ENCODE measurements at regions not wholly inside any gene's neighbourhood (a gene's known extent, or its start where the extent isn't known, plus 50 kb on each side); places are given as distances from the start of the nearest gene placed in this dataset.

DNA sequence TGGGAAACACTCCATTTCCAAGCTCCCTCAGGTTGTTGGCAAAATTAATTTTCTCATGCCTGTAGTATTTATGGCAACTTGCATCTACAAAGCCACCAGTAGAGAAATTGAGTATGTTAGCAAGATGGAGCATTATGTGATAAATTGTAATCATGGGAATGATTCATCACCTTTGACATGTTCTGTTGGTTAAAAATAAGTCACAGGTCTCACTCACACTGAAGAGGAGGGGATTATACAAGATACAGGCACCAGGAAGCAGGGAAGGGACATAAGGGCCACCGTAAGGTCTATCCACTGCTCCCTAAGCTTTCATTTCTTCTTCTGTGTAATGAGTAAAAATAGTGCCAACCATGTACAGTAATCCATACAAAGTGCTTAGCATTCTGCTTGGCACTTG, 313.0 kb downstream of the GBA3 start:
- DNase-seq = no peak

DNA sequence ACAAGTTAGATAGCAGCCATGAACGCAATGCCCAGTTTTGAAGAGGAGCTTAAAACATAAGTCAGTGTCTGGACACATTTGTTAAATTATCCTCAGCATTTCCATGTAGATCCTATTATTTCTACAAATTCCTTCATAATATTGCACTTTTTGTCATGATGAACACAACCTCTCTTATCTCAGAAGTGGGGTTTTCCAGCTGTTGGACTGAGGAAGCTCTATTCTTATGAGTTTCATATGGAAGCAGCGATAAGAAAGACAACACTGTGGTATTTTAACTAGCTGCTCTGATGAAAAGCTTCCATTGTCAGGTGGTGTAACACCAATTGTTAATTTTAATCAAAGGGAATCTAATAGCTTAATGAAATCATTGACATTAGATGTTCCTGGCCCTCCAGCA, 308.7 kb downstream of the GBA3 start:
- no peak for DNase-seq

DNA sequence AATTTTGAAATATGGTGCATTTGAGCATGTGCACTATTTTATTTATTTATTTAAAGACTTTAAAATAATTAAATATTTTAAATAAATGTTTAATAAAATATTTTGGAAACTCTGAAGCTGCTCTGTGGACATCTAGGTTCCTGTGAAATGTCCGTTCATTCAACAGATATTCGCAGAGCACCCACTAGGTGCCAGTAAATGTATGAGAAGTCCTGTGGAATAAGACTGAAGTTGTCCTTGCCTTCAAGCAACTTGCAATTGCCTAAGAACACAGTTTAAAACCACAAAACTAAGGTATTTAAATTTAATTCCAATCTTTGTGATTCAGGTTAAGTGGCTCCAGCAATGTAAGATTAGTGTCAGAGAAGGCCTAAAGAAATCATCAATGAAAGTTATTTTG, 306.7 kb downstream of the GBA3 start:
- DNase-seq = no peak

DNA sequence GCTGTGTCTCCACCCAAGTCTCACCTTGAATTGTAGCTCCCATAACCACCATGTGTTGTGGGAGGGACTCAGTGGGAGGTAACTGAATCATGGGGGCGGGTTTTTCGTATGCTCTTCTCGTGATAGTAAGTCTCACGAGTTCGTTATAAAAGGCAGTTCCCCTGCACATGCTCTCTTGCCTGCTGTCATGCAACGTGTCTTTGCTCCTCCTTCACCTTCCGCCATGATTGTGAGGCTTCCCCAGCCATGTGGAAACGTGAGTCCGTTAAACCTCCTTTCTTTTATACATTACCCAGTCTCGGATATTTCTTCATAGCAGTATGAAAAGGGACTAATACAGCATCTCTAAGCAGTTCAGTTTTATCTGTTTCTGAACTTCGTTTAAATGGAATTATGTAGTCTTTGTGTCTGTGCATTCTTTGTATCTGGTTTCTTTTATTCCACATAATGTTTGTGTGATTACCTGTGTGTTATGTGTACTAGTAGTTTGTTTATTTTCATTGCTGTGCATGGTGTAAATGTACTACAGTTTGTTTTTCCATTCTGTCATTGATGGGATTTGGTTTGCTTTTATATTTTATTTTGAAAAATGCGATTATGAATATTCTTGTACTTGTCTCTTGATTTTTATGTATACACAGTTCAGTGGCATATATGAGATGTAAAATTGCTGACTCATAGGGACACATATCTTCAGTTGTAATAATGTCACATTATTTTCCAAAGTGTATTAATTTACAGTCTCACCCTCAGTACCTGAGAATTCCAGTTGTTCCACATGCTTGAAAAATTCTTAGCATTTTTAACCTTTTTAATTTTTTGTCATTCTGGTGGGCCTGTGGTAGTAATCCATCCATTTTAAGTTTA, 304.9 kb downstream of the GBA3 start:
- DNase-seq = no peak

DNA sequence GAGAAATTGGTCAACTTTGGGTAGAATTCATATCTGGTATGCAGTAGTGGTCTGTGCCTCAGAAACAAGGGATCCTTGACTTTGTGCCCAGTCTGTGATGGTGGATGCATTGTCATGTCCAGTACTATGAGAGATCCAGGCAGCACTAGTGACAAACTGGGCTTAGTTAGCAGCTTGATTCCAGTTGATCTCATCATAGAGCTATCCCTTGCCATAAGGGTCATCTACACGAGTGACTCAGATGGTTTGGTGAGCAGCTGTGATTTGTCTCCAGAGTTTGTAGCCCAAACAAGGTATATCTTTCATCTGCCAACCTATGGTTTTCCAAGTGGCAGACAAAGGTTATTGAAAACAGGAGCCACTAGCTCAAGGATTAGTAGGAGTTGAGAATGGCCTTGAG, 298.8 kb downstream of the GBA3 start:
- no peak for DNase-seq

DNA sequence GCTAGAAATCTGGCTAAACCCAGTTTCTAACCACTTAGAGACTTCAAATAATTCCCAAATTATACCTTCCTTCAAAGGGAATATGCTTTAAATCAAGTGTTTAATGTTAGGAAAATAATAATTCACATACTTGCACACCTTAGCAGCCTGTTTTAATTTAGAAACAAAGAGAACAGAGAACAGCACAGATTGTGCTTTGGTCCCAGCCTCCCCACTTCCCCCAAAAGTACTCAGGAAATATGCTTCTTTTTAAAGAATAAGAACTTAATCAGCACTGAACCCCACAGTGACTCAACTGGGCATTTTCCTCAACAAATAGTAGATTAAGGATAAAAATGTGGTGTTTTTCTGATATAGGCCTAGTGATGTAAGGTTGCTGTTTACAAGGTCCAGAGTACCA, 295.8 kb downstream of the GBA3 start:
- DNase-seq = no peak

DNA sequence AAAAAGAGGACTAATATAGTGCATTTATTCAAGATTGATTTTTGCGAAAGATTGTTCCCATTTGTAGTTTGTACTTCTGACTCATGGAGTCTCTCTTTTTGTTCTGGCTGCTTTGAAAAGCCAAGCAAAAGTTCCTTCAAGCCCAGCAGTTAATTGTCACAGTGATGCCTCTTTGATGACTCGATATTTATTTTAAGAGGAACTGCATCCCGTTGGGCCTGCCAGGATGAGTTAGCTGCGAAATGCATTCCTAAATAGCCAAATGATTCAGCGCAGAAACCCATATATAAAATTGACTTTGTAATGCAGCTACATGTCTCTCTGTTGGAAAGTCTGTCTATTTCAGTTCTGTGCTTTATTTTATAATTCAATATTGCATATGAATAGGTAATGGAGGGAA, 295.1 kb downstream of the GBA3 start:
- DNase-seq = no peak

DNA sequence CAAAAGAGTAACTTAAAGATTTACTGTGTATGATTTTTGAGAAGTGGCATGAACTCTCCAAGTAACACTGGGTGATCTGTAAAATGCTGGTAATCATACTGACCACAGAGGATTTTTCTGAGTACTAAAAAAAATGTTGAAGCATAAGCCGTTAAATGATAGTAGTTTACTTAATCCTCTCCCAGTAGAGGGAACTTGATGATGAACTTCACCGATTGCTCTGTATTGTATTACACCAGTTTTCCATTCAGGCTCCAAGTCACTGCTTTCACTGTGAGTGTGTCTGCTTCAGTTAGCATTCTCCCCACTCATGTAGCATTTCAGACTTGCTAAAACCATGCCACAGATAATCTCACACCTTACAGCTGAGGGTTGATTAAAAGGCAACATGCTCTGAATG, 294.1 kb downstream of the GBA3 start:
- DNase-seq = no peak

DNA sequence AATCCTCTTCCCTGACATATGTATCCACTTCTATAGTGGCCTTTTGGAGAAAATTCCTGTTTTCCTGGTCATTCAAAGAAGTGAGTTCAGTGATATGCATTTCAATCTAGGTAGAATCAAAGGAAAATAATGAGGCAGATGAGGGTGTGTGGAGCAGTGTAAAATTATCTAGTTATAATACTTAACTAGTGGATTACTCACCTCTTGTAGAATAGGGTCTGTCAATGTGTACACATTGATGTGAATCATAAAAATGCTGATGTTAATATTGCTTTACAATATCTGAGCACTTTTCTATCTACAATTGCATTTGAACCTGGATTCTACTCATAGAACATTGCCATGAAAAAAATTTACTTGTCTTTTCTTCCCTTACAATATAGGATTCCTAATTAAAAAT, 293.5 kb downstream of the GBA3 start:
- DNase-seq = no peak

DNA sequence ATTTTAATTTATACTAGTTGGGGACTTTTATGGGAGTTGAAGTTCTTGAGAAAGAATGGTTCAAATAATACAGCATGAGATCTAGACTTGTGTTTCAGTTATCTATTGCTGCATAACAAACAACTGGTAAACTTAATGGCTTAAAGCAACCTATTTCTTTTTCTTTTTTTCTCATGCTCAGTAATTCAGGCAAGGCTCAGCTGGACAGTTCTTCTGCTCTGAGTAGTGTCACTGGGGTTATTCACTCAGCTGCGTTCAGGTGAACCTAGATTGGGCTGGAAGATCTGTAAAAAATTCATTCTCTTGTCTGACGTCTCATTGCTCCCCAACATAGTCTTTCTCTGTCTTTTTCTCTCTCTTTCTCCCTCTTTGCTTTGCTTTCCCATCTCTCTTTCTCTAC, 291.7 kb downstream of the GBA3 start:
- no peak for DNase-seq

DNA sequence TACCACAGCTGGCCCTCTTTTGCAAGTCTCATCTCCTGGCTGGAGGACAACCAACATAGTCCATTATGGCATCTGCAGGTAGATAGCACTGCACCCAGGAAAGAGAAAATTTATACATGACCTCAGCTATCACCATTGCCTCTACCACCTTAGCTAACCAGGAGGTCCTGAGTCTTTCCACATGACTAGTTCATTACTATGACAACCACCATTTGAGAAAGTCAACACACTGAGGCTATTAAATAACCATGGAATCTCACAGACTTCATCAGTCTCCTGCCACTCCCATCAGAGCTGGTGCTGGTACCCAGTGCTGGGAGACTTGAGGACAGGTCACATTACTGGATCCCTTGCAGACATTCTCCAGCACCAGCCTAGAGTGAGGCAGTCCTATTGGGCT, 285.9 kb downstream of the GBA3 start:
- no peak for DNase-seq

DNA sequence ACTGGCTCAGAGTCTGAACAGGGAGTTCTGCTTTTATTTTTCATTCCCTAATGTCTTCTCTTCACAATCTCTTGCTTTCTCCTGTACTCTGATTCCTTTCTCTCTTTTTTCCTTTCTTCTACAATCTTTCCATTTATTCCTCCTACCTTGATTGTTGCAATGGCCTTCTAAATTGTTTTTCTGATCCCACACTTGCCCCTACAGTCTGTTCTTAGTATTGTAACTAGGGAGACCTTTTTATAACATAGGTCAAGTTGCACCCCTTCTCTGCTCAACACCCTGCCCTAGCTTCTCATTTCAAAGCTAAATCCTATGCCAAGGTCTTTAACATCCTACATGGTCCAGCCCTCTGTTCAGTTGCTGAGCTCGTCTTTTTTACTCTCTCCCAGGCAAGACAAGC, 277.9 kb downstream of the GBA3 start:
- no peak for DNase-seq

DNA sequence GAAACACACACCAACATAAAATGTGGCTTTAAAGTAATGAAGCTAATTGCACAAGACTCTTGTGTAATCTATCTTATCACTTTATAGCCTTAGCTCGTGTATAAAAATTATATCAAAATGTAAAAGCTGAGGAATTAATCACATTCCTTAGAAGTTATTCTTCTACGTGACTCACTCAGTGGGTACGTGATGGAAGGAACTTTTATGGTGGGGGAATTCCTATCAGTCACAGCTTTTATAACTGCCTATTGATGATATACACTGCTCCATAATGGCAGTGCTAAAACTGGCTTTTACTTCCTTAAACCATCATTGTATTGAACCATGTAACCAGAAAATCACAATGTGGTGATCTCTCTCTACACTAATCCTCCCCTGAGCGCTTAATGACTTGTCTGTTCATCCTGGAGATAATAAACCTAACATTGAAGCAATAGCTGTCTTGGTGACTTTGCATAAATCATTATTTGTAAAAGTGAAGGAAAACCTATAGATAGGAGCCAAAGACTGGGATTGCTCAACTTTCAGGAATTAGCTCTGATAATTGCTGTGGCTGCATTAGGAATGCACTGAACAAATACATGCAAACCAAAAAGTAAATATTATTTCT, 276.7 kb downstream of the GBA3 start:
- no peak for DNase-seq

DNA sequence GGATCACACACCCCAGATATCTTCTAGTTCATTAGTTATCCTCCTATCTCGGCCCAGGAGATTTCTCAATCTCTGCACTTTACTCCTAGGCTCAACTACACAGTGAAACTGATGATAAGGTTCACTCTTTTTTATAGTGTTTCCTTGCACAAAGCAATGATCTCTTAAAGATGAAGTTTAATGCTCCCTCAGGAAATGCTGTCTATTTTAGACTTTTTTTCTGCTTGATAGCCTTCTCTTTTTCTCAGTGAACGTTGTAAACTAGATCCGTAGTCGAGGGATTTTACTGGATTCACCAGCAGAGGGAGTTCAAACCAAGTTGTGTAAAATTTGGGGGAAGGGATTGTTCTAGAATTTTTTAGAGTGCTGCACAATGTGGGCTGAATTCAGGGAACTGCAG, 269.6 kb downstream of the GBA3 start:
- no peak for DNase-seq

DNA sequence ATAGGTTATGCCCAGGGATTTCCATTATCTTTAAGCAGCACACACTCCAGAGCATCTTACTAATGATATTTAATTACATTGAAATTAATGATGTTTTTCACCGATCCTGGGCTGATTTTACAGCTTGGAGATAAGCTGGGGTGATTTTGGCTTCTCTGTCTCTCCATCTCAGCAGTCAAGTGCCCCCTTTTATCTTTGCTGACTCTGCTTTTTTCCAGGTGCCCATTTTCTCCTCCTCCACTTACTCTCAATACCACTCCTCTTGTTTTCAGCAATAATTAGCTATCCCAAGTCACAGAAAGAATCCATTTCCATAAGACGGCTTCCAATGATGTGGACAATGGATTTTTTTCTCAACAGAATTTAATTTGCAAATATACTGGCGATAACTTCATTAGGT, 266.7 kb downstream of the GBA3 start:
- no peak for DNase-seq

DNA sequence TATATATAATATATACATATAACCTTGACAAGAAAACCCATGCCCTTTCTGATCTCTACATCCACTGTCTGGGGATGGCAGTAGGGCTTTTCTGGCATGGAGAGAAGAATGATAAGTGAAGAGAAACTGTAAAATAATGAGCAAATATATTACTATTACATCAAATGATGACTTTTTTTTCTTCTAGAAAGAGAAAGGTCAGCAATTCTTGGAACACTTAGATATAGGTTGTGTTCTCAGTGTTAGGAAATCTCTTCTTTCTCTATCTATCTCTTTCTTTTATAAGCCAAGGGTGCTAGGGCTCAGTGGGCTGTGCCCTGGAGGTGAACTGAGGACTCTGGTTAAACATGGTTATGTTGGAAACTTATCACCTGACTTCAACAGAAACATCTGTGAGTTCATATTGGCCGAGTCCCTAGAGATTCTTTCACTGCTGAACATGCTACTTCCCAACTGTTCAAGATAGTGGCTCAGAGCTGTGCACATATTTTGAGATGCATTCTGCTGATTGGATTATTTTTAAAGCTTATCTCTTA, 265.1 kb downstream of the GBA3 start:
- no peak for DNase-seq

DNA sequence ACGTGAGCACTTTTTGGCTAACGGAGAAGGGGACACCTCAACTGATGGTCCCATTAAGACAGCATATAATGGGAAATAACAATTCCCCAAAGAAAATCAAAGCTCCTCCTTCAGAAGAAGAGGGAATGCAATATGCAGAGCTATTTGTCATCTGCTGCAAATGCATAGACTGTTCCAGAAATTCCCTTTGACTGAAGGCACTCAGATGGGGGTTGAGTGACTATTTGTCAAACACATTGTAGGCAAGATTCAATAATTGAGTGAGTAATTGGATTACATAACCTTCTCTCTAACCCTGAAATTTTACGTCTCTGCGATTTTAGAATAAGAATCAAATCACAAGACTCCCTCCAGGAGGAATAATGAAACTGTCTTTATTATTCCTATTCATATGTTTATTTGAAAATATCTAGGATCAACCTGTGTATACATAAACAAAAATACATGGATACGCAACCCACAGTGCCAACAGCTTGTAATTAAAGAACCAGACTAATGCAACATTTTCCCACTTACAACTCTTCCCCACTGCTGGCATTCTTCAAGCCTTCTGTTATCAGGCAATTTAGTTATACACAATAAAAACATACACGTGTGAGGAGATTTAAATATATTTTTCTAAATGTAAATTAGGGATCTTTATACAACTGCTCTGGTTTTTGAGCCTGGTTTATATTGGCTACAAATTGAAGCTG, 256.6 kb downstream of the GBA3 start:
- DNase-seq = no peak

DNA sequence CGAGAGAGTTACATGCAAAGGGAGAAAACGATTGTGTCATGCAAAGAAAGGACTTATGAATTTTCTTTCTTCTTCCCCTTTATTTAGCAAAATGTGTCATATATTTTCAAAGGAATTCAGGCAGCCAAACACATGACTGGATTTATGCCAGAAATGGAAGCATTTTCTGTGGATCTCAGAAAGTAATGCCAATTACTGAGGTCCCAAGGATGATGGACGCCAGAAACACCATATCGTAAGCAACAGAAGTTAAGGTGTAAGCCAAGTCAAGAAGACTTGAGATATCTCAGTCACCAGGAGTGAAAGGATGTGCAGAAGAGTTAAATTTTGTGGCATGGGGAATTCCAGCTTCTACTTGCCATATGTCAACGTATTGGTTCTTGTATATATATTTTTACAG, 255.1 kb downstream of the GBA3 start:
- no peak for DNase-seq

DNA sequence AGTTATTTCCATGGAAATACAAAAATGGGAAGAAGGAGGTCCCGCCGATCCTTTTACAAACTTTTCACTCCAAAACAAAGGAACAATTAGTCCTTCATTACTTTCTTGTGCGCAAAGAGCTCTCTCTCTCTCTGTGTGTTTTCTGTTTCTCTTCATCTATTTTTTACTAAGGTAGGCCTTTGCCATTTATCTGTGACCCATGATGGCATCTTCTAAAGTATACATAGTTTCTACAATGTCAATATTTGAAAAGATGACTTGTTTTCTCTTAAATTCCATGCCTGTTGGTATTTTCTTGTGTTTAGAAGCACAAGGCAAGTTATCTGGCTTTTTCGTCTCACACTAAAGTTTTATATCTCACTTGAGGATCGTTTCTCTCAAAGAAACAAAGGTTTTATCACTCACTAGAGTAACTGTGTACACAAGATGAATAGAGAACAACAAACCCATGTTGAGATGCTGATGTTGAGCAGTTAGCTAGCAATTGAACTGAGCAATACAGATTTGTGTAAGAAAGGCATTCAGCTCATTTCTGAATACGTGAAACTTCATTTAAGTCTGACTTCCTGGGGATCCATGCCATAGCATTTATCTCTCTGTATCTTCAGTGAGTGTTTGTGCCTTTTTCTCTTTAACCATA, 250.3 kb downstream of the GBA3 start:
- no peak for DNase-seq

DNA sequence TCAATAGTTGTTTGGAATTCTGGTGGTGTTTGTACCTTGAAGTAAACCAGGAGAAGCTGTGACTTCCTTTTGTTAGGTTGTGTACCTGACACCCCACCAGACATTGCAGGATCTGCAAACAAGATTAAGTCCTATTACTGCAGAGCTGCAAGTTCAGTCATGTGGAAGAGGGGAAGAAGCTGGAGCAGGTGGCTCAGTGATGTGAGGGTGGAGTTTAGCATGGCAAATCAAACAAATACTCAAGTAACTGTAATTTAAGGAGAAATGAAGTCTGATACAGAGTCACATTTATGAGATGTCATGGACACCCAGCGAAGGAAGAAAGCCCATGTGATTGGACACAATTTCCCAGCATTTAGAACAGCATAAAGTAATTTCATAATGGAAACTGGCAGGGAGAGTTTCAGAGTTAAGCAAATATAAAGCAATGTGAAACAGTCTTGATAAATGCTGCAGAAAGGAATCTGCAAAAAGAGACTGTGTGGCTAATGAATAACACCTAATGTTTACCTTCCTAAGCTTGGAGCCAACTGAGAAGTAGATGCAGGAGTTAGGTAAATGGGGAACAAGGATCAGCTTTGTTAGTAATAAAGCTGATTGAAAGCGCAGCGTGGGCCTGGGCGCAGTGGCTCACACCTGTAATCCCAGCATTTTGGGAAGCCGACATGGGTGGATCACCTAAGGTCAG, 249.1 kb downstream of the GBA3 start:
- peak; percentile 24 for DNase-seq

DNA sequence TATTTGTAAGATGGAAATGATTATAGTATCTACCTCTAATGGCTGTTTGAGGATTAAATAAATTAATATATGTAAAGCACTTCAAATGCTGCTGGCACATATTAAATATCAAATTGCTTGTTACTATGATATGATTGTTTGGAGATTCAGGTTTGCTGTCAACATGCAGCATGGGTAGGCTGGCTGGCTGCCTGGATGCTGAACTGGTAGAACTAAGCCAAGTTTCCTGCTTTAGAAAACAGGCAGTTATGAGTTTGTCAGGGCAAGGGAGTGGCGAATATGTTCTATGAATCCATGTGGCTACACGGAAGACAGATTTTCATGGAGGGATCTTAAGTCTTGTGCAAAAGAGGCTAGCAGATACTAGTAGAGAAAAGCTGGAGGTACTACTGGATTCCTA, 239.6 kb downstream of the GBA3 start:
- no peak for DNase-seq

DNA sequence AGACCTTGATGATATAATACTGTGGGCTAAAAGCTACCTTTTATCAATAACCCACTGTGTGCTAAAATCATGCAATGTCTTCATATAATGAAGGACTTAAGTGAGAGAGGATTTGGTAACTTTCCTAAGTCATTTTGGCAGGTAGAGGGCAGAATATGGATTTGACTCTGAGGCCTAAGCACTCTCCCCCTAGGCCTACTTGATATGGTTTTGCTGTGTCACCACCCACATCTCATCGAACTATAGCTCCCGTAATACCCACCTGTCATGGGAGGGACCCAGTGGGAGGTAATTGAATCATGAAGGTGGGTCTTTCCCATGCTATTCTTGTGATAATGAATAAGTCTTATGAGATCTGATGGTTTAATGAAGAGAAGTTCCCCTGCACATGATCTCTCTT, 229.7 kb downstream of the GBA3 start:
- no peak for DNase-seq

DNA sequence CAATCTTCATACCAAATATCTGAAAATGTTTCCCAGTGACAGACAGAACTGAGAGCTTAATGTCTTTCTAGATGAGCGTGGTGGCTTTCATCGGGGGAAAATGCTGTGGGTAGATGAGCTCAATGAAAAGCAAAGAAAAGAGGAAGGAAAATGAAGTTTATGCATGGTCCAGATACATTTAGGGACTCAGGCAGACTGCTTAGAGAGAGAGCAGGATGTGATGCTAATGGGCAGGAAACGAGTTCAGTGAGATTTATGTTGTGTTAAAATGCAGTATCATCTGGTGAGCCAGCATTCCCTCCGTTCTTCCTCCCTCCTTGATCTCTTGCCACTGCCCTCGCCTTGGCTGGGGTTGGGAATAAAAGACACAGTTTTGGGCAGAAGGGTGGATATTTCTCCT, 229.2 kb downstream of the GBA3 start:
- DNase-seq = no peak

Measured in NCI-H1436 treated with DMSO at 0.1 percent for 48 hours (cell line).